Adrenal gland (tissue), 9 donors: ENCODE measurements at regions not wholly inside any gene's neighbourhood (a gene's known extent, or its start where the extent isn't known, plus 50 kb on each side); places are given as distances from the start of the nearest gene placed in this dataset.

Source experiments
- DNase-seq, 7 donors: peaks; one replicate each; pipeline ENCODE4 v3.0.0-alpha.2; 2019 to 2020
- H3K27ac ChIP-seq, 5 donors: fragments of 200-600 bp; sonication (generic) in 4 of 5; 1 replicate in 3 of 5; 2 replicates in 2 of 5; pipeline versions ENCODE4 v1.5.1 to v1.8.0; 2016 to 2020; ENCODE audit warnings: mild to moderate bottlenecking in 1 of 5
- H3K27me3 ChIP-seq: fragments of 200-600 bp; 2 replicates; pipeline ENCODE4 v1.8.0; 2021
- H3K36me3 ChIP-seq, 2 donors: fragments of 200-600 bp; replicated peaks in 1 of 2; 1 replicate in 1 of 2; 2 replicates in 1 of 2; pipeline versions ENCODE4 v1.5.1 to v1.8.0; 2018 to 2022
- H3K4me1 ChIP-seq, 2 donors: fragments of 200-600 bp; replicated peaks in 1 of 2; 1 replicate in 1 of 2; 2 replicates in 1 of 2; pipeline versions ENCODE4 v1.5.1 to v1.8.0; 2018 to 2021
- H3K4me3 ChIP-seq, 4 donors: fragments of 200-600 bp; sonication (generic) in 3 of 4; one replicate each; pipeline ENCODE4 v1.5.1; 2016 to 2018
- H3K9me3 ChIP-seq, 3 donors: fragments of 200-600 bp; sonication (generic) in 1 of 3; replicated peaks in 1 of 3; 1 replicate in 2 of 3; 2 replicates in 1 of 3; pipeline versions ENCODE4 v1.5.1 to v1.8.0; 2016 to 2021
- POLR2A ChIP-seq, 2 donors: fragments of 450-650 bp; IDR thresholded peaks; one replicate each; pipeline ENCODE4 v1.6.1; 2017; ENCODE audit warnings: antibody characterized with exemption in 2 of 2, mild to moderate bottlenecking in 2 of 2, moderate library complexity in 1 of 2
- WGBS, 4 donors: extraction: QIAGEN DNeasy Blood & Tissue Kit in 2 of 4; methylation state at CpG; one replicate each; pipeline versions ENCODE4 v1.1.5 to v1.1.7; 2013 to 2017; 5-methylcytosine and 5-hydroxymethylcytosine counted together
- intact Hi-C, 2 donors: fragments of 100-400 bp; cut with DNase I; formaldehyde crosslinking; loops; one replicate each; pipeline versions ENCODE4 v1.14.1 to v1.15.0; 2022 to 2023
- TF ChIP-seq, protein P1 (sequence below), 6 experiments: fragments of 450-650 bp in 4 of 6; fragments of 200-600 bp in 2 of 6; sonication (generic) in 1 of 6; IDR thresholded peaks; 1 replicate in 5 of 6; 2 replicates in 1 of 6; pipeline versions ENCODE4 v1.5.1 to v1.8.0; 2016 to 2021; ENCODE audit warnings: antibody characterized with exemption in 6 of 6, mild to moderate bottlenecking in 2 of 6, moderate library complexity in 1 of 6
- donor health status: healthy with polysubstance abuse.
- donor health status: Bipolar disorder and iron deficiency.
- donor health status: DM: yes; HTN: yes; CAD: no.
- donor health status: DM: no; HTN: no; CAD: no.
- donor health status: DM: no; HTN: no; CAD: no.

DNA sequence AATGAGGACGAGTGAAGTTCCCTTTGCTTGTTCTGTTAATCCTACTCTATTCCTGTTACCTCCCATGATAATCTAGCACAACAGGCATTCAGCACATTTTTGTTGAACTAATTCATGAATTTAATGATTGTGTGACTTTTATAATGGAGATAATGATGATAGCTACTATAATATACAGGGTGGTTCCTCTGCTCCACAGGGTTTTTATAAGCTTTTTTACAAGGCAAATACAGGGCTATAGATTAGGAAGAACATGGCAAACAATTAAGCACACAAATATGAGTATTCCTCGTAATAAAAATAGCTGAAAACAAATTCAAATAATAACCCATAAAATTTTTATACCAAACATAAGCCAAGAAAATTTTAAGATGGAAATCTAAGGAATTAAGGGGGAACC lies 145.6 kb upstream of the TMTC1 start:
- TF ChIP-seq, protein P1, sequence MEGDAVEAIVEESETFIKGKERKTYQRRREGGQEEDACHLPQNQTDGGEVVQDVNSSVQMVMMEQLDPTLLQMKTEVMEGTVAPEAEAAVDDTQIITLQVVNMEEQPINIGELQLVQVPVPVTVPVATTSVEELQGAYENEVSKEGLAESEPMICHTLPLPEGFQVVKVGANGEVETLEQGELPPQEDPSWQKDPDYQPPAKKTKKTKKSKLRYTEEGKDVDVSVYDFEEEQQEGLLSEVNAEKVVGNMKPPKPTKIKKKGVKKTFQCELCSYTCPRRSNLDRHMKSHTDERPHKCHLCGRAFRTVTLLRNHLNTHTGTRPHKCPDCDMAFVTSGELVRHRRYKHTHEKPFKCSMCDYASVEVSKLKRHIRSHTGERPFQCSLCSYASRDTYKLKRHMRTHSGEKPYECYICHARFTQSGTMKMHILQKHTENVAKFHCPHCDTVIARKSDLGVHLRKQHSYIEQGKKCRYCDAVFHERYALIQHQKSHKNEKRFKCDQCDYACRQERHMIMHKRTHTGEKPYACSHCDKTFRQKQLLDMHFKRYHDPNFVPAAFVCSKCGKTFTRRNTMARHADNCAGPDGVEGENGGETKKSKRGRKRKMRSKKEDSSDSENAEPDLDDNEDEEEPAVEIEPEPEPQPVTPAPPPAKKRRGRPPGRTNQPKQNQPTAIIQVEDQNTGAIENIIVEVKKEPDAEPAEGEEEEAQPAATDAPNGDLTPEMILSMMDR (IDR thresholded peaks at IDR 0.05), result no peak
- no peak for TF ChIP-seq POLR2A (IDR thresholded peaks at IDR 0.05)
- Histone ChIP-seq H3K36me3 (no peaks in the 10 kb centered on the region), H3K4me1 (no peaks in the 10 kb centered on the region), H3K27ac (no peak overlapping the region), H3K27me3 (no peaks in the 10 kb centered on the region), H3K9me3 (no peaks in the 10 kb centered on the region), H3K4me3 (no peak overlapping the region)
- DNase-seq, result no peak
- WGBS, 4 donors, result 68 to 71% (median 70%) methylated on average over 2 of the region's 2 CpGs
- intact Hi-C loops, result no loop called here

DNA sequence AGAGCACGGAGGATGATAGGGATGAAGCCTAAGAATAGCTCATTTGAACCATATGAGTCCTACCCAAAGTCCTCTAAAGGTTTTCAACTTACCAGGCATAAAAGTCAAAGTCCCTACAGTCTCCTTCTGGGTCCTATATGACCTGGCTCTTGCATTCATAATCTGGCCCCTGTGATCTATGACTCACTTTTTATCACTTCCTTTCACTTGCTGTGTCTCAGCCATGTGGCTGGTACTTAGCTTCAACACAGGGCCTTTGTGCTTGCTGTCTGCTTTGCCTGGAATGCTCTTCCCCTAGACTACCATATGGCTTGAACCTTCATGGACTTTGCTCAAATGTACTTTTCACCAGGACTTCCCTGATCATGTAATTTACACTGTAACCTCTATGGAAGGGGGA lies 137.6 kb upstream of the TMTC1 start:
- Histone ChIP-seq H3K27ac (no peak overlapping the region), H3K4me3 (no peak overlapping the region), H3K4me1 (no peaks in the 10 kb centered on the region), H3K36me3 (no peaks in the 10 kb centered on the region), H3K27me3 (no peaks in the 10 kb centered on the region), H3K9me3 (peaks cover 0 to 6% (median 0%) of the 10 kb centered on the region in 3 donors)
- TF ChIP-seq, protein P1 (IDR thresholded peaks at IDR 0.05), result no peak
- TF ChIP-seq POLR2A (IDR thresholded peaks at IDR 0.05), result no peak
- 55 to 83% (median 76%) methylated on average over 1 of the region's 1 CpG for WGBS, 4 donors
- DNase-seq, result no peak
- intact Hi-C loops, result no loop called here

DNA sequence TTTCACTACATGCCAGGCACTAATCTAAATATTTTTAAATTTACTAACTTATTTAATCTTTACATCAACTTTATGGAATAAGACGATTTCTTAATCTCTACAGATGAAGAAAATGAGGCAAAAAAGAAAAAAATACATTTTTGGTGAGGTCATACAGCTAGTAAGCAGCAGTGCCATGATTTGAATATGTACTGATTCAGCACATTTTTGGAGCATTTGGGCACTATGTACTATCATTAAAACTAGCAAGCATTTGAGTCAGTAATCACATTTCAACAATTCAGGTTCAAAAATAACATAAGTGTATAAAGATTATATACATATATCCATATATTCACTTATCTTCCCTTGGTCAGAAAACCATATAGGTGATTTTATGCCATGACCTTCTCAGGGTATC lies 124.4 kb upstream of the TMTC1 start:
- no peak overlapping the region for H3K4me3 ChIP-seq
- H3K4me1 ChIP-seq, result no peaks in the 10 kb centered on the region
- no peak for DNase-seq
- no peaks in the 10 kb centered on the region for H3K36me3 ChIP-seq
- intact Hi-C loops, result no loop called here
- H3K27ac ChIP-seq, result no peak overlapping the region
- no peaks in the 10 kb centered on the region for H3K27me3 ChIP-seq
- 36 to 73% (median 47%) methylated on average over 1 of the region's 1 CpG for WGBS, 4 donors
- no peaks in the 10 kb centered on the region for H3K9me3 ChIP-seq
- TF ChIP-seq POLR2A (IDR thresholded peaks at IDR 0.05), result no peak
- TF ChIP-seq, protein P1 (IDR thresholded peaks at IDR 0.05), result no peak

DNA sequence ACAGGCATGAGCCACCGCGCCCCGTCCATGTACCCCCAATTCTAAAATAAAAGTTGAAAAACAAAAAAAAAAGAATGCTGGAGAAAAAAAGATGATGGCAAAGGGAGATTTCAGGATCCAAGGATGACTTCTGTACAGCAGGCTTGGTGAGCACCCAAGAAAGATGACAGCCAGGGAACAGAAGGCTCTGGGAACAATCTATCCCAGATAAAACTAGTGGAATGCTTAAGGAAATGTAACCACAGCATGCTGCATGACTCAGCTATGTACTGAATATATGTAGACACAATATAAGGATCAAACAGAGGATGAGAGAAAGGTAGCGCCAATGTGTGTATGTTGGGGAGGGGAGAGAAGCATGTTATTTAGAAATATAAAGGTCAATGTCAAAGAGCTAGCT lies 123.7 kb upstream of the TMTC1 start:
- Histone ChIP-seq H3K4me3 (no peak overlapping the region), H3K4me1 (no peaks in the 10 kb centered on the region), H3K36me3 (no peaks in the 10 kb centered on the region), H3K27ac (no peak overlapping the region), H3K9me3 (no peaks in the 10 kb centered on the region), H3K27me3 (no peaks in the 10 kb centered on the region)
- DNase-seq, result no peak
- intact Hi-C loops, result no loop called here
- TF ChIP-seq, protein P1 (IDR thresholded peaks at IDR 0.05), result no peak
- no peak for TF ChIP-seq POLR2A (IDR thresholded peaks at IDR 0.05)
- 92 to 96% (median 93%) methylated on average over 4 of the region's 4 CpGs for WGBS, 4 donors
